Stimulated activated CD4-positive, alpha-beta T cell treated with anti-CD3 and anti-CD28 coated beads, Interleukin-4, amount 100 ng/mL, for 1 hour (primary cell): ENCODE measurements at regions not wholly inside any gene's neighbourhood (a gene's known extent, or its start where the extent isn't known, plus 50 kb on each side); places are given as distances from the start of the nearest gene placed in this dataset.

Experiments used
- DNase-seq: peaks from one replicate; pipeline ENCODE4 v3.0.0-alpha.2; 2020

- no peak for DNase-seq
Measured at GRCh38 chr6:164006459-164006858, 591.9 kb downstream of the QKI start.

GRCh38 chr6:164005004-164005711 lies 590.6 kb downstream of the QKI start:
- no peak for DNase-seq

- no peak for DNase-seq
Measured at GRCh38 chr6:164000276-164000675, 585.8 kb downstream of the QKI start.

GRCh38 chr6:163999475-164000125 lies 585.1 kb downstream of the QKI start:
- no peak for DNase-seq

- no peak for DNase-seq
Measured at GRCh38 chr6:163998496-163998895, 584.0 kb downstream of the QKI start.

GRCh38 chr6:163996491-163996890 lies 582.0 kb downstream of the QKI start:
- DNase-seq = no peak

- no peak for DNase-seq
Measured at GRCh38 chr6:163994566-163994965, 580.0 kb downstream of the QKI start.

GRCh38 chr6:163992701-163993100 lies 578.2 kb downstream of the QKI start:
- DNase-seq = no peak

GRCh38 chr6:163992056-163992455 lies 577.5 kb downstream of the QKI start:
- no peak for DNase-seq

- no peak for DNase-seq
Measured at GRCh38 chr6:163991321-163991720, 576.8 kb downstream of the QKI start.

GRCh38 chr6:163986313-163986712 lies 571.8 kb downstream of the QKI start:
- no peak for DNase-seq

GRCh38 chr6:163985710-163986109 lies 571.2 kb downstream of the QKI start:
- no peak for DNase-seq

- DNase-seq = no peak
Measured at GRCh38 chr6:163985040-163985439, 570.5 kb downstream of the QKI start.

GRCh38 chr6:163984124-163984936 lies 569.8 kb downstream of the QKI start:
- no peak for DNase-seq

- DNase-seq = no peak
Measured at GRCh38 chr6:163983679-163984078, 569.2 kb downstream of the QKI start.

GRCh38 chr6:163974322-163974721 lies 559.8 kb downstream of the QKI start:
- no peak for DNase-seq

- DNase-seq = no peak
Measured at GRCh38 chr6:163971841-163972838, 557.6 kb downstream of the QKI start.

- DNase-seq = no peak
Measured at GRCh38 chr6:163970846-163971564, 556.5 kb downstream of the QKI start.

GRCh38 chr6:163965426-163966348 lies 551.2 kb downstream of the QKI start:
- DNase-seq = no peak

- no peak for DNase-seq
Measured at GRCh38 chr6:163964789-163965188, 550.3 kb downstream of the QKI start.
